Stimulated activated CD8-positive, alpha-beta memory T cell treated with anti-CD3 and anti-CD28 coated beads, Interleukin-12 subunit alpha, Interleukin-12 subunit beta, amount 100 ng/mL, for 1 hour (primary cell): ENCODE measurements at regions not wholly inside any gene's neighbourhood (a gene's known extent, or its start where the extent isn't known, plus 50 kb on each side); places are given as distances from the start of the nearest gene placed in this dataset.
A peak's percentile ranks its signal among the peaks of the same experiment; 100 is the strongest.

Experiments used
- DNase-seq: peaks from one replicate; pipeline ENCODE4 v3.0.0-alpha.2; 2020; ENCODE audit warnings: low read depth

GRCh38 chr6:14031516-14031915 is 86.1 kb upstream of the CD83 start:
- no peak for DNase-seq

GRCh38 chr6:14035071-14035847 is 82.3 kb upstream of the CD83 start:
- no peak for DNase-seq

- DNase-seq, result no peak
Observed at GRCh38 chr6:14035874-14036273, 81.7 kb upstream of the CD83 start.

DNA sequence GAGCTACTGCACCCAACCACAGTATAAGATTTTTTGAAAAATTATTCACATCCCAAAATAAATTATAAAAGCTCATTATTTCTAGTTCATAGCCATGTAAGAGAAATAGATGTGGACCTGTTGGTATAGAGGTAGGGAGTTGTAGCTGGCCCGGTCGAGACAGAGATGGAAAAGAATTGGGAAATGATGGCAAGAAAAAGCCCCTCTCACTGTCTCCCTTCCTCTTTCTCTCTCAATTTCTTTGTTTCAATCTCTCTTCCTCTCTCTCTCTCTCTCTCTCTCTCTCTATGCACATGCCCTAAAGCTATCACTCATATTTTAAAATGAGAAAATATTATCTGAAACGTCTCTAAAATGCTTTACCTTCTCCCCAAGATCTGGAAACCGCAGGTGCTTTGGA is 80.7 kb upstream of the CD83 start:
- DNase-seq, result no peak

GRCh38 chr6:14037402-14038277 is 79.9 kb upstream of the CD83 start:
- DNase-seq, result no peak

DNA sequence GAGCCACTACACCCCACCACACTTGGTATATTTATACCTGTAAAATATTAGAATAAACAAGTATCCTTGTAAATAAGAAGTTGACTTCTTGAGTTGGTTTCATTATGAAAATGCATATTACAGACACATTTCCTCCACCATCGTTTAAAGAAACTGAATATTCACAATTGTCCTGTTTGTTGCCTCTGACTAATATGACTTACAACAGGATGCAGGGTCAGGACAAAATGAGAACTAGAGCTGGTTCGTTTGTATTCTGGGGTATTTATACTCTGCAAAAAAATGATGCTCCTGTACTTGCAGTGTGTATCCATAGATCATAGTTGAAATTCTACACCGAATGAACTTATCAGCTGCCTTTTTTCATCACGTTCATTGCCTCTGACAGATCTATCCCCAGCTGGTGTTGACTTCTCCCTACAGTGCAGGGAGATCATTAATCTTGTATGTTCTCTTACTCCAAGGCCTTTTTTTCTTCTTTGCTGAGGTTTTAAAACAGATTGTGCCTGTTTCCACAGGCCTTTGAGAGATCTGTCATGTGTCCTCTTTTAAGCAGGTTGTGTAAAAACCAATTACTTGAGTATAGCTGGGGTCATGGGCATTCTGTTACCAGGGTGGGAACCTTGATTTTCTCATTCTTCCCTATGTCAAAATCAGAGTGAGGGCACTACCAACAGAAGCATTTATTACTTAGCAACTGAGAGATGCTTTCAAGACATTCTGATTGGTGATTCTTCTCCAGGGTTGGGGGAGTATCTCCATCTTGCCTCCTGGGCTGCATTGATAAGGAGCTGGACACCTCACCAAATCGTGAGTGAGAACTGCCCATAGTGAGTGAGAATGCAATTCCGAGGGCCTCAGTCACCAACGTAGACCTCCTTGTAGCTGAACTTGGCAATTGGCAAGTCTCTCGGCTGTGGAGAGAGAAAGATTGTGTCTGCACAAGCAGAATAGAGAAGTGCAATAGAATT is 78.8 kb upstream of the CD83 start:
- no peak for DNase-seq

- no peak for DNase-seq
Observed at GRCh38 chr6:14040042-14040441, 77.5 kb upstream of the CD83 start.

GRCh38 chr6:14046476-14047068 is 71.0 kb upstream of the CD83 start:
- DNase-seq, result peak; percentile 11

DNA sequence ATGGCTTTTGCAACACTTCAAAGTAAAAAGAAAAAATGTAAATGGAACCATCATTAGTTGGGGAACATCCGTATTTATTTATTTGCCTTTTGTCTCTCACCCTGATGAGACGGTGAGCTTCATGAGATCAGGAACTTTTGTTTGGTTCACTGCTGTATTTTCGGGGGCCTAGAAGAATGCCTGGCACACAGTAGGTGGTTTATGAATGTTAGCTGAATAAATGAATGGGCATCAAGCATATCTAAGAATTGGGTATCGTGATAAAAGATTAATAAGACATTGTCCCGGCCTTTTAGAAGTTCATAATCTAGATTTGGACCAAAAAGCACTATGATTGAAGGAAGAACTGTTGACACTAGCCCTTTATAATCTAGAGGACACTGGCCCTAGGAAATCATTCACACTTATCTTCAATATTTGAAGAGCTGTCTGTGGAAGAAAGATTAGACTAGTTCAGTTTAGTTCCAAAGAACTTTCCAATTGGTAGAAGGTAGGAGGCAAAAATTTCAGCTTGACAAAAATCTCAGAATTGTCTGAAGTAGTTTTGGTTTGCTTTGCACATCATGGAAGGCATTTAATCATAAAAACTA is 70.3 kb upstream of the CD83 start:
- DNase-seq, result no peak

DNA sequence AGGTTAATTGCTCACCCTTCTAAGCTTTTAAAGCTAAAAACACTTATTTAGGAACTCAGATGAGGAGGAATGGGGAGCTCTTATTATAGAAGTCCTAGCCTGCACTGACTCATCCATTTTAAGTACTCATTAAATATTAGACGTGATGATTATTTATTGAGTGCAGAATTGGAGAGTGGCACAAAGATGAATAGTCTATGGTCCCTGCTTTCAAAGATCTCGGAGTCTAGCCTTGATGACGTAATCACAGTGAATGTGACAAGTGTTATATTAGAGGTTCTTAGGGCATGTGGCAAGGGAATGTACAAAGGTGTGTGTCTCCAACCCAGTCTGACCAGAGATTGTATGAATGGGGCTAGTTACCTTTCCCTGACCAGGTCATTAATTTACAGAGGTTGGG is 68.7 kb upstream of the CD83 start:
- no peak for DNase-seq

GRCh38 chr6:14051355-14051754 is 66.2 kb upstream of the CD83 start:
- DNase-seq, result no peak

DNA sequence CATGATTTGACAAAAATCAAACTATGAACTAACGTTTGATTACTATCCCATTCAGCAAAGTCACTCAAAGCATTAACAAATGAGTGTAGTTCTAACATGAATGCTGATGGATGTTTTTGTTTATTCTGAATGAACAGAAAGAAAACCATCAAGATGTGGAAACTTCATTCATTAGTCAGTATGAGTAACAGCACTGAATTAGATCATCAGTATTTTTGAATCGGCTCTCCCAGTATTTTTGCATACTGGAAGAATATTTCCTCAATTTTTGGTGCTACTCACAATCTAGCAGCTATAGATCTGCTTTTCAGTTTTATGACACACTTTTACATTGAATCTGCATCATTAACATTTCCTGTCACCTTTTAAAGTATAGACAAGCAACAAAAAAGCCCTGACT is 63.8 kb upstream of the CD83 start:
- DNase-seq, result no peak

DNA sequence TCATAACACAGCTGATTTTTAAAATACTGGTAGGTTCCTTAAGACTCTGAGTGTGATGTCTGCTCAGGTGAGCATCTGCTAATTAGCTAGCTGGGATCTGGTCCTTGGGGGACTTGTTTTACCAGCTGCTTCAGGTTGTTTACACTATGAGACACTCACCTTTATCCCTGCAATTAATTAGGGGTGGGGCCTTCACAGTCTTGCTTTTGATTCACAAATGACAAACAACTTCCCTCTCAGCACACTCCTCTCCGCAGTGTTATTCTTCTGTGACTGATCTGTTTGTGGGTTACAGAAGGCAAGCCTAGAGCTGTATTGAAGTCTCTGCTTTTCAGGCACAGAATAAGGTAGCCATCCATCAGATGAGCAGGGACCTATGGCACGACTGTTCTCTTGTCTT is 62.0 kb upstream of the CD83 start:
- no peak for DNase-seq

- DNase-seq, result no peak
Observed at GRCh38 chr6:14058029-14058695, 59.4 kb upstream of the CD83 start.

DNA sequence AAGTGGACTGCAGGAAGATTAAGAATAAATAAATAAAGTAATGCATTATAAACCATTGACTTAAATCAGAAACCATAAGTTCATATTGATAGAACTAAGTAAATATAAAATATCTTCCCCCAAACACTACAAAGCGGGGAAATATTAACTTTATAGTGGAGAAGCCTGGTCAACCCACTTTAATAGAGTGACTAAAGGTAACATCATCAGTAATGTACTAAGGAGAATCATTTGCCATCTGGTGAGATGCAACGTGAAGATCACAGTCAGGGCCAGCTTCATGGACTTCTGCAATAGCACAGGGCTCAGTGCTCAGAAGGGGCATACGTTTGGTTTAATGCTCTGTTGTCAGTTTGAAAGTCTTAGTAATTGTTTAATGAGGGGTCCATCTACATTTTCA is 58.8 kb upstream of the CD83 start:
- DNase-seq, result no peak

- no peak for DNase-seq
Observed at GRCh38 chr6:14059791-14060436, 57.7 kb upstream of the CD83 start.

- DNase-seq, result no peak
Observed at GRCh38 chr6:14060971-14061370, 56.6 kb upstream of the CD83 start.

GRCh38 chr6:14061643-14062042 is 55.9 kb upstream of the CD83 start:
- no peak for DNase-seq

- no peak for DNase-seq
Observed at GRCh38 chr6:14062345-14063029, 55.1 kb upstream of the CD83 start.

DNA sequence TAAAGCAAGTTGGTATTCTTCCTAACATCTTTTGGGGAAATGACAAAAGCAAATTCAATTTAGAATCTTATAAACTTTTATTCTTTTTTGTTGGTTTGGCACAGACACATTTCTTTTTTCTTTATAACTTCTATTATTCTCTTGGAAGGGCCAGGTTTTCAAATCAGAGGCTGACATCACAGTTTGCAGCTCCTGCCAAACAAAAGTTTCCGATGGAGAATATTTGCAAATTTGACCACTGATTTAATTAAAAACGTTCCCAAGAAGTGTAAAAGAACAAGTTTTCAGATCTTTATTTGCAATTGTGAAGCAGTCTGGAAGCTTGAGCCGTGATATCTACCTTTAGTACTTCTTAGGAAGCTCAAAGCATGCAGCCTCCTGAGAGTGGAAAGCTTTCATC is 53.8 kb upstream of the CD83 start:
- no peak for DNase-seq
